Natural killer cell (primary cell): ENCODE measurements at regions not wholly inside any gene's neighbourhood (a gene's known extent, or its start where the extent isn't known, plus 50 kb on each side); places are given as distances from the start of the nearest gene placed in this dataset.

Experiments
- ATAC-seq, 3 donors: fragments of 150-1000 bp in 2 of 3; fragments of 200-7000 bp in 1 of 3; cut with Tn5 transposase; 1 replicate in 1 of 3; 2 replicates in 2 of 3; pipeline ENCODE4 v1.10.0; 2021; ENCODE audit warnings: mild to moderate bottlenecking in 2 of 3, moderate library complexity in 2 of 3
- DNase-seq, 2 donors: peaks; one replicate each; pipeline versions ENCODE4 v3.0.0 to v3.0.0-alpha.2; 2013 to 2021; ENCODE audit warnings: mixed read lengths in 1 of 2
- H3K27ac ChIP-seq: one replicate; pipeline ENCODE4 v1.5.1; 2013; ENCODE audit warnings: mild to moderate bottlenecking, low read length
- H3K27me3 ChIP-seq: one replicate; pipeline ENCODE4 v1.6.1; 2013; ENCODE audit warnings: low read length; ENCODE audit not compliant: control insufficient read depth, insufficient read depth
- H3K36me3 ChIP-seq: one replicate; pipeline ENCODE4 v1.6.1; 2013; ENCODE audit warnings: low read length; ENCODE audit not compliant: control insufficient read depth, insufficient read depth
- H3K4me1 ChIP-seq: one replicate; pipeline ENCODE4 v1.6.1; 2013; ENCODE audit warnings: low read length; ENCODE audit not compliant: control insufficient read depth, insufficient read depth
- H3K4me3 ChIP-seq: one replicate; pipeline ENCODE4 v1.5.1; 2013; ENCODE audit warnings: low read length
- H3K9me3 ChIP-seq: one replicate; pipeline ENCODE4 v1.6.1; 2013; ENCODE audit warnings: low read length; ENCODE audit not compliant: control insufficient read depth, insufficient read depth
- H3K27ac Mint-ChIP-seq, 2 donors: one replicate each; pipeline ENCODE4 v1.8.0; 2022; ENCODE audit warnings: mild to moderate bottlenecking in 2 of 2, mixed read lengths in 2 of 2, moderate library complexity in 1 of 2
- H3K27me3 Mint-ChIP-seq, 2 donors: one replicate each; pipeline ENCODE4 v1.8.0; 2022; ENCODE audit warnings: low read depth in 2 of 2, mixed read lengths in 2 of 2
- H3K36me3 Mint-ChIP-seq: one replicate; pipeline ENCODE4 v1.8.0; 2022; ENCODE audit warnings: mixed read lengths
- H3K4me1 Mint-ChIP-seq, 2 donors: one replicate each; pipeline ENCODE4 v1.8.0; 2022; ENCODE audit warnings: mixed read lengths in 2 of 2
- H3K4me3 Mint-ChIP-seq: one replicate; pipeline ENCODE4 v1.8.0; 2022; ENCODE audit warnings: mild to moderate bottlenecking, moderate library complexity, mixed read lengths
- H3K9me3 Mint-ChIP-seq, 2 donors: one replicate each; pipeline ENCODE4 v1.8.0; 2022; ENCODE audit warnings: mixed read lengths in 2 of 2
- WGBS: methylation state at CpG from one replicate; pipeline ENCODE4 v1.1.7; 2013; ENCODE audit warnings: missing lambda C conversion rate; ENCODE audit not compliant: insufficient coverage; 5-methylcytosine and 5-hydroxymethylcytosine counted together
- intact Hi-C: fragments of 100-400 bp; cut with micrococcal nuclease; formaldehyde crosslinking; loops from one replicate; pipeline ENCODE4 v1.14.2; 2022
- TF ChIP-seq, protein P1 (sequence below): fragments of 200-600 bp; IDR thresholded peaks from one replicate; pipeline ENCODE4 v1.8.0; 2022; ENCODE audit warnings: antibody characterized with exemption

- WGBS: 86% methylated on average over 13 of the region's 13 CpGs
- Mint-ChIP-seq H3K9me3 (no peaks in the 10 kb centered on the region), H3K4me1 (no peaks in the 10 kb centered on the region), H3K36me3 (no peaks in the 10 kb centered on the region), H3K27ac (no peak overlapping the region), H3K27me3 (no peaks in the 10 kb centered on the region), H3K4me3 (no peak overlapping the region)
- Histone ChIP-seq H3K9me3 (no peaks in the 10 kb centered on the region), H3K36me3 (no peaks in the 10 kb centered on the region), H3K4me1 (no peaks in the 10 kb centered on the region), H3K27me3 (no peaks in the 10 kb centered on the region), H3K27ac (no peak overlapping the region), H3K4me3 (no peak overlapping the region)
- TF ChIP-seq, protein P1, sequence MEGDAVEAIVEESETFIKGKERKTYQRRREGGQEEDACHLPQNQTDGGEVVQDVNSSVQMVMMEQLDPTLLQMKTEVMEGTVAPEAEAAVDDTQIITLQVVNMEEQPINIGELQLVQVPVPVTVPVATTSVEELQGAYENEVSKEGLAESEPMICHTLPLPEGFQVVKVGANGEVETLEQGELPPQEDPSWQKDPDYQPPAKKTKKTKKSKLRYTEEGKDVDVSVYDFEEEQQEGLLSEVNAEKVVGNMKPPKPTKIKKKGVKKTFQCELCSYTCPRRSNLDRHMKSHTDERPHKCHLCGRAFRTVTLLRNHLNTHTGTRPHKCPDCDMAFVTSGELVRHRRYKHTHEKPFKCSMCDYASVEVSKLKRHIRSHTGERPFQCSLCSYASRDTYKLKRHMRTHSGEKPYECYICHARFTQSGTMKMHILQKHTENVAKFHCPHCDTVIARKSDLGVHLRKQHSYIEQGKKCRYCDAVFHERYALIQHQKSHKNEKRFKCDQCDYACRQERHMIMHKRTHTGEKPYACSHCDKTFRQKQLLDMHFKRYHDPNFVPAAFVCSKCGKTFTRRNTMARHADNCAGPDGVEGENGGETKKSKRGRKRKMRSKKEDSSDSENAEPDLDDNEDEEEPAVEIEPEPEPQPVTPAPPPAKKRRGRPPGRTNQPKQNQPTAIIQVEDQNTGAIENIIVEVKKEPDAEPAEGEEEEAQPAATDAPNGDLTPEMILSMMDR: no peak
- no peak for DNase-seq
- intact Hi-C loops: no loop called here
- no peak for ATAC-seq
Measured at GRCh38 chr2:120611961-120612360, 123.7 kb upstream of the GLI2 start.

GRCh38 chr2:120612471-120612870 is 123.2 kb upstream of the GLI2 start:
- no peaks in the 10 kb centered on the region for H3K9me3 ChIP-seq
- H3K4me1 ChIP-seq: no peaks in the 10 kb centered on the region
- no peaks in the 10 kb centered on the region for H3K27me3 ChIP-seq
- Mint-ChIP-seq H3K27me3 (no peaks in the 10 kb centered on the region), H3K4me3 (no peak overlapping the region), H3K27ac (no peak overlapping the region), H3K36me3 (no peaks in the 10 kb centered on the region), H3K4me1 (no peaks in the 10 kb centered on the region), H3K9me3 (no peaks in the 10 kb centered on the region)
- no peak overlapping the region for H3K4me3 ChIP-seq
- H3K36me3 ChIP-seq: no peaks in the 10 kb centered on the region
- WGBS: 77% methylated on average over 7 of the region's 7 CpGs
- no peak for ATAC-seq
- DNase-seq: no peak
- H3K27ac ChIP-seq: no peak overlapping the region
- TF ChIP-seq, protein P1: no peak
- intact Hi-C loops: no loop called here

- no peak overlapping the region for H3K27ac Mint-ChIP-seq
- 76% methylated on average over 7 of the region's 7 CpGs for WGBS
- TF ChIP-seq, protein P1: no peak
- H3K27me3 Mint-ChIP-seq: no peaks in the 10 kb centered on the region
- Histone ChIP-seq H3K9me3 (no peaks in the 10 kb centered on the region), H3K4me3 (no peak overlapping the region), H3K36me3 (no peaks in the 10 kb centered on the region), H3K4me1 (no peaks in the 10 kb centered on the region), H3K27me3 (no peaks in the 10 kb centered on the region), H3K27ac (no peak overlapping the region)
- DNase-seq (no peak), ATAC-seq (no peak)
- H3K4me1 Mint-ChIP-seq: no peaks in the 10 kb centered on the region
- H3K36me3 Mint-ChIP-seq: no peaks in the 10 kb centered on the region
- no peak overlapping the region for H3K4me3 Mint-ChIP-seq
- no peaks in the 10 kb centered on the region for H3K9me3 Mint-ChIP-seq
- intact Hi-C loops: no loop called here
Measured at GRCh38 chr2:120612931-120613330, 122.7 kb upstream of the GLI2 start.

DNA sequence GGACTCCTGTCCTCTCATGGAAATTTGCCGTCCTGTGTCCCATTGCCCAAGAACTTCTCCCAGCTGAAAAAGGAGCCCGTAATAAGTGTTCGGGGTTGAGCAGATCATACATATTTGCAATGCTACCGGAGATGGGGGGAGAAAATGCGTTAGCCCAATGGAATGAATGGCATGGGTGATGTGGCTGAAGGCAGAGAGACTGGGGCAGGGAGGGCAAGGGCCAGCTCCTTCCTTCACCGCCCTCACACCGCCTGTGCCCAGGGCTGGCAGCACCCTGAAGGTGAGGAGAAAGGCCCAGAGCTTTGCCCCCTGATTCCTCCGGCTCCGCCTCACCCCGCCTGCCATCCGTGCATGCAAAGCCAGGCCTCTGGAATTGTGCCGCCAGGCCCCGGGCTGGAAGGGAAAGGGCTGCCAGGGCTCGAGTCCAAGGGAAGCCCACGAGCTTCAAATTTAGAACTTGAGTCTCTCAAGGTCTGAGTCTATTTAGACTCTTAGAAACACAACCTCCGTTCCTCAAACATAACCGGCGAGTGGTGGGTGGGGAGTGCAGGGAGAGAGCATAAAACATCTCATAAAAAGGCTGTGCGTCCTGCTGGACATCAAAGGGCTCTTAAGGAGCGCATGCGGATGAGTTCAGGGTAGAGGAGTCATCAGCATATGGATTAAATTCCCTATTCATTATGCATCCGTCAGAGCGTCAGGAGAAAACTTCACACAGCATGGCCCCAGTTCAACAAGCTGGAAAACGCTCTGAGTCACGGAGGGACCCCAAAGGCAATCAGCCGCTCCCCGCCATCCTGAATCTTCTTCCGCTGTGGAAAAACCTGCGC is 121.7 kb upstream of the GLI2 start:
- 91% methylated on average over 29 of the region's 29 CpGs for WGBS
- no peaks in the 10 kb centered on the region for H3K4me1 Mint-ChIP-seq
- H3K27me3 Mint-ChIP-seq: no peaks in the 10 kb centered on the region
- Histone ChIP-seq H3K4me1 (no peaks in the 10 kb centered on the region), H3K4me3 (no peak overlapping the region), H3K27ac (no peak overlapping the region), H3K36me3 (no peaks in the 10 kb centered on the region), H3K9me3 (no peaks in the 10 kb centered on the region), H3K27me3 (no peaks in the 10 kb centered on the region)
- no peaks in the 10 kb centered on the region for H3K36me3 Mint-ChIP-seq
- intact Hi-C loops: no loop called here
- H3K4me3 Mint-ChIP-seq: no peak overlapping the region
- DNase-seq (no peak), ATAC-seq (no peak)
- H3K9me3 Mint-ChIP-seq: no peaks in the 10 kb centered on the region
- H3K27ac Mint-ChIP-seq: no peak overlapping the region
- TF ChIP-seq, protein P1: no peak
